ENCODE measurements at regions not wholly inside any gene's neighbourhood (a gene's known extent, or its start where the extent isn't known, plus 50 kb on each side); places are given as distances from the start of the nearest gene placed in this dataset.

- DNase-seq = no peak
Measured at GRCh38 chr1:29508458-29509107, 272.3 kb downstream of the PTPRU start.

- DNase-seq = no peak
Measured at GRCh38 chr1:29506678-29507225, 270.4 kb downstream of the PTPRU start.

GRCh38 chr1:29505532-29506220 lies 269.4 kb downstream of the PTPRU start:
- DNase-seq = no peak

GRCh38 chr1:29504709-29505410 lies 268.5 kb downstream of the PTPRU start:
- DNase-seq = no peak

DNA sequence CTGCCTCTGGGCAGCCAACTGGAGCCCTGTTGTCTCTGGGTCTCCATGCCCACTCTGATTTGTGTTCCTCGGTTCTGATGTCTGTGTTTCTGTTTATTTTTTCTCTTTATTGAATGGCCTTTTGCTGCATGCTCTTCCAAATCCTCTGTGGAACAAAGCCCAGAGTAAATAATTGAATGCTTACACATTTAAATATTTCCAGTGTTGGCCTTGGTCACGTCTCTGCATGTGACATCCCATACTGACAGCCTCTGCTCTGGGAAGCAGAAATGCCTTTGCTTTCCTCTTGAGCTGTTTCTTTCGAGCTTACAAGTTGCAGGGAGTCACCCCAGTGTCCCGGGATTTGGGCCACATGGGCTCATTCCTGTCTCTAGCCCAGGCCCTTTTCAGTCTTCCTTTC lies 267.9 kb downstream of the PTPRU start:
- DNase-seq = no peak

DNA sequence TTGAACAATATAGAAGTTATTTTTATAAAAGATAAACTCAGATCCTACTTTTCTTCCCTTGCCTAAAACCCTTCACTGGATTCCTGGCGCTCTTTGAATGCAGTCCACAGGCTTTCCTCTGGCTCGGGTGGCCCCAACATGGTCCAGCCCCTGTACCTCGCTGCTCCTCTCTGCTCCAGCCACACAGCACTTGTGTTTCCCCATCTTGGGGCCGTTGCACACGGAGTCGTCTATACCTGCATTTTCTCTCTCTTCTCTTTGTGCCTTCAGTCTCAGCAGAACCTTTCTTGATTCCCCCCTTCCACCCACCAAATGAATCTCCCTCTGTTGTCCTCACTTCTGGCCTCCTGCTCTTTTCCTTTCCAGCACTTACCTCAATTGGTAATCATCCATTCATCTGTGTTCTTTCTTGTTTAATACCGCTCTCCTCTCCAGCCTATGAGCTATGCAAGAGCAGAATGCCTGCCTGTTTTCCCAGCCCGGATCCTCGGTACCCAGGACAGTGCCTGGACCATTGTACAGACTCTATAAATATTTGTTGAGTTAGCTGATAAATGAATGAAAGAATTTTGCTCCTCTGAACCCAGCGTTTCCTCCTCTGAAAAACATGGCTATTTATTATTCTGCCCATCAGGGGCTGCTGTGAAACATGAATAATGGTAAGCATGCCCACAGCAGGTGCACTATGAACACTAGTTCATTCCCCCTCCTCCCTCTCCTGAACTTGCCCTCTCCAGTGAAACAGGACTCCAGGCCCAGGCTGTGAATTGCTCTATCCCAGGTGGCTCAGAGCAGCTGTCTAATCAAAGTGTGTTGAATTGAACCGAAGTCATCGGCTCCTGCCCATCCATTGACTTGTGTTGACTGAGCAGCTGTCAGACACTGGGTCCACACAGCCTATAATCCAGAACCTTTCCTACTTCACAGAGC lies 266.9 kb downstream of the PTPRU start:
- no peak for DNase-seq

DNA sequence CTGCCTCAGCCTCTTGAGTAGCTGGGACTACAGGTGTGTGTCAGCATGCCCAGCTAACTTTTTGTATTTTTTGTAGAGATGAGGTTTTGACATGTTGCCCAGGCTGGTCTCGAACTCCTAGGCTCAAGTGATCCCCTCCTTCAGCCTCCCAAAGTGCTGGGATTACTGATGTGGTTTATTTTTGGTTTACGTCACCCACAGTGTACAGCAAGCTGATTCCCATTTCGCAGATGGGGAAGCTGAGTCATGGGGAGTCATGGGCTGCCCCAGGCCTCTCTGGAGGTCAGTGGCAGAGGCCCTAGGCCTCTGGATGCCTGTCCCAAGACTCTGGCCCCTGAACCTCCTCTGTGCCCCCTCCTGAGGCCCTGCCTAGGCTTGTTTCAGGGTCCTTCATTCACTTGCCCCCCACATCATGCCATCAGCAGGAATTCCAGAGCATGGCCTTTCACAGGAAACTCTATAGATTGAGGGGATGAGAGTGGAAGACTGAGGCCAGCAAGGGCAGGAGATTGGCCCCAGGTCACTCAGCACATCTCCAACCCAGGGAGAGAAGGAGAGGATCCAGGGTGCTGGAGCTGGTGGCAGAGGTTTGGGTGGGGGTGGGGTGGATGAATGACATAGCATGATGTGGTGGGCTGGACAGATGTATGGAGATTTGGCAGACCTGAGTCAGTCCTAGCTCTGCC lies 266.0 kb downstream of the PTPRU start:
- DNase-seq = no peak

- DNase-seq = no peak
Measured at GRCh38 chr1:29501227-29501976, 265.1 kb downstream of the PTPRU start.

DNA sequence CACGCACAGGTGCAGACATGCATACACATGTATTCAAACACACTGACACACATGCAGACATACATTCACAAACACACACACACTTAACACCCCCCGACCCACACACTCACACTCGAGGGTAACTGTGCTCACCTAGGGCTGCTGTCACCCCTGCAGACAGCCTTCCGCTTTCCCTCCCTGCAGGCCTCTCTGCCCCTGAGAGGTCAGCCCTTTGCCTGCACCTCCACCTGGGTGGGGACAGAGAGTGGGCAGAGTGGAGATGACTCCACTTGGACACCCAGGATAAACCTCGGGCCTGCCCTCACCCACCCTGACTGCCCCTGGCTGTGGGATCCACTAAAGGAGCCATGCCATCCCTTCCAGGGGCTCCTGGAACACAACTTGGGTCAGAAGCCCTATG lies 264.3 kb downstream of the PTPRU start:
- DNase-seq = no peak

GRCh38 chr1:29500041-29500440 lies 263.7 kb downstream of the PTPRU start:
- no peak for DNase-seq

- no peak for DNase-seq
Measured at GRCh38 chr1:29499104-29499650, 262.9 kb downstream of the PTPRU start.

DNA sequence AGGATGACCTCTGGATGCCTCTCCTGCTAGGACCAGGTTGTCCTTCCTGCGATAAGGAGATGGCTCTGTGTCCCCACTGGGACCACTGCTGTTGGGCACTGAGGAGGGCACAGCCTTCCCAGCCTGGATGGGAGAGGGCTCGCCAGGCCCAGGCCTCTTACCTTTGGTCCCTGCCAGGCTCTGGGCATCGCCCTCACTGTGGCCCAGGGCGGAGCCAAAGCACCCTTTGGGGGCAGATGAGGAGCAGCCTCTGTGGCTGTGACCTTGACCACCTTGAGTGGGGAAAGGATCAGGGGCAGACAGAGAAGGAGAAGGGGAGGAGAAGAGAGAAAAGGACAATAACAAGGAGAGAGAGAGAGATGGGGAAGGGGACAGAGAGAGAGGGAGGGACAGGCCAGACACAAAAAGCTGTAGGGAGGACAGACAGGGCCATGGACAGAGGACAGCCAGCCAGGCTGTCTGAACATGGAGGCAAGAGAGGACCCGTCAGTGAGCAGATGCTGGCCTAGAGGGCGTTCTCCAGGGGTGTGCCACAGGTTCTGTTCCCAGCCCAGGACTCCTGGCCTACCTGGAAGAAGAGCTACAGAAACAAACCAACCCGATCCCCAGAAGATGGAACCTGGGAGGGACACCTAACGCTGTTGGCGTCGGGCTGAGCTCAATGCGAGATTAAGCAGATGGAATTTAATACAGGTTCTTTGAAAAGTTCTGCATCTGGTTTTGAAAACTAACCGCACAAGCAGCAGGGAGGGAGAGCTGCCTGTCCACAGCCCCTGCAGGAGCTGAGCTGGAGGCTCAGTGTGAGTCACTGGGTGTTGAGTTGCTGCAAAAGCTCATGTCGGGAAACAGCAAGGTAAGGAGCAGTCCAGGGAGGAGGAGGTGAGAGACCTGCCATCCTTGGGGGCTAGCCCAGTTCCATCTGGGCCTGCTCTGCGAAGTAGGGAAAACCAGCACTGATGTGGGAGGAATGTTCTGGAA lies 262.1 kb downstream of the PTPRU start:
- no peak for DNase-seq

GRCh38 chr1:29497395-29498125 lies 261.2 kb downstream of the PTPRU start:
- DNase-seq = no peak

DNA sequence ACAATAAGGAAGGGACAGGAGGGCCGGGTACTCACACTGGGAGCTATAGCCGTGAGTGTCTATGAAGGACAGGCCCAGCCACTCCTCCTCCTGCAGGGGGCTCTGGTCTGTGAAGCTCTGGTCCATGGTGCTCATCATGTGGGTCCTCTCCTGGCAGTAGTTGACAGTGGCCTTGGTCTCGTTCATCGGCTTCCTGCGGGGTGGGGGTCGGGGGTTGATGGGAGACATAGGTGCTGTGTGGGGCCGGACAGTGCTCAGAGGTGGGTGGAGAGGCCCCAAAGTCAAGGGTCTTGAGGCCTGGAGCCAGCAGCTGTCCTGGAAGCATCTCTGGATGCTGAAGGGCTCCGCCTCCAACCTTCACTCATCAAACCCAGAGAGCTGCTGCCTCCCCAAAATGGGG lies 260.4 kb downstream of the PTPRU start:
- DNase-seq = no peak

DNA sequence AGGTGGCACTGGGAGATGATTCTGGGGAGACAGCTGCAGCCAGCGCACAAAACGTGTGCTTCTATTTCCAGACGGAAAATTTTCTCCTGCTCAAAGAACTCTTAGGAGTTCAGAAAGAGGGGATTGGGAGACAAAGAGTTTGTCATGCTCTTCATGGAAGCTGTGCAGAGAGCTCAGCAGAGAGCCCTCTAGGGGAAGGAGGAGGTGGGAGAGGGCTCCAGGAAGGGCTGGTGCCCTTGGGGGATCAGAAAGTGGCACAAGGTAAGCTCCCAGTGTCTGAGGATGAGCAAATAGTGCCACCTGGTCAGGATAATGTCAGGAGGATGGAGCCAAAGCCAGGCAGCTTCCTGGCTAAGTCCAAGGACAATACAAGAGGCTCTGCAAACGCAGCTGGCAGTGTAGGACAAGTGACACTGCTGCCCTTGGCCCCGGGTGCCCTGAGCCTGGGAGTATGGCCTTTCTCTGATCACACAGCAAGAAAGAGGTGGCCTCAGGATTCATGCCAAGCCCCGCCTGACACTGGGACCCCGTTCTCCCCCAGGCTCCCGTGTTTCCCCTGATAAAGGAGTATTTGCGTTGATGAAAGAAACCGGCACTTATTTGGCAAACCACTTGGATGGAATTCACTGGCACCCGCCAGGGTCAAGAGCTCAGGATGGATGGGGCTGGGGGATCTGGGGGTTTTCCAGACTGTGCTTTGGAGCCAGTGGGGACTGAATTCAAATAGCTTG lies 254.0 kb downstream of the PTPRU start:
- DNase-seq = no peak

DNA sequence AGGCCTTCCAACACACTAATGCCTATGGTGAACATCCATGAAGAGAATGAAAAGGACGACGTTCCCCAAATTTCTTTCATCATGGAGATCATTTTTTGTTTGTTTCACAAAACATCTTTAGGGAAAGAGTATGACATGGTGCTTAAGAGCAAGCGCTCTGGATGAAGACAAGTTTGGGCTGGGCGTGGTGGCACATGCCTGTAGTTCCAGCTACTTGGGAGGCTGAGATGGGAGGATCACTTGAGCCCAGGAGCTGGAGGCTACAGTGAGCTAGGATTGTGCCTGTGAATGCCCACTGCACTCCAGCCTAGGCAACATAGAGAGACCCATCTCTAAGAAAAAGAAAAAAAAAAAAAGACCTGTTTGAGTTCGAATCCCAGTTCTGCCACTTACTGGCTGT lies 253.1 kb downstream of the PTPRU start:
- DNase-seq = no peak

- DNase-seq = no peak
Measured at GRCh38 chr1:29488794-29489311, 252.5 kb downstream of the PTPRU start.

Measured in central memory CD4-positive, alpha-beta T cell (primary cell).